HepG2 (cell line): ENCODE measurements at regions not wholly inside any gene's neighbourhood (a gene's known extent, or its start where the extent isn't known, plus 50 kb on each side); places are given as distances from the start of the nearest gene placed in this dataset.

Experiments
- ZNF292 ChIP-seq: sonication (generic); formaldehyde crosslinking; IDR thresholded peaks from 2 replicates; pipeline ENCODE4 v1.8.1; 2022; ENCODE audit warnings: mild to moderate bottlenecking, low read depth, missing genetic modification reagents, borderline replicate concordance
- TF ChIP-seq, protein P1 (sequence below): sonication (generic); formaldehyde crosslinking; IDR thresholded peaks from 2 replicates; pipeline ENCODE4 v1.5.0; 2020; ENCODE audit warnings: mild to moderate bottlenecking, missing genetic modification reagents, moderate library complexity

DNA sequence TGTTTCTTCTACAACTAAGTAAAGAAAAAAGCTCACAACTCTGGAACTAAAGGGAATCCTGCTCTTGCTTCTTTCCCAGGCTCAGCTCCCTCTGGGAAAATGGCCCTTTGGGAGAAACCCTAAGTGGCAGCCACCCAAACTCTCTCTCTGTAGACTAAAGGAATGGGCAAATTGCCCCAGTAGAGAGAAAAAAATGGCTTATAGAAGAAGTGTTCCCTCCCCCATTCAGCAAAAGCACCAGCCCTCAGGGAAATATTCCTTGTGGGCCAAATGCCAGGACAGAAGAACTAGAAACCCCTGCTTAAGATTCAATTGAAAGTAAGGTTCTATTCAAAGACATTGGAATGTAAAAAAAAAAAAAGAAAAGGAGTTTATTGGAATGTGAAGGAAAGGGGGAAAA is 603.7 kb upstream of the ALCAM start:
- no peak for TF ChIP-seq ZNF292 (CRISPR knock-in tag)
- TF ChIP-seq, protein P1, sequence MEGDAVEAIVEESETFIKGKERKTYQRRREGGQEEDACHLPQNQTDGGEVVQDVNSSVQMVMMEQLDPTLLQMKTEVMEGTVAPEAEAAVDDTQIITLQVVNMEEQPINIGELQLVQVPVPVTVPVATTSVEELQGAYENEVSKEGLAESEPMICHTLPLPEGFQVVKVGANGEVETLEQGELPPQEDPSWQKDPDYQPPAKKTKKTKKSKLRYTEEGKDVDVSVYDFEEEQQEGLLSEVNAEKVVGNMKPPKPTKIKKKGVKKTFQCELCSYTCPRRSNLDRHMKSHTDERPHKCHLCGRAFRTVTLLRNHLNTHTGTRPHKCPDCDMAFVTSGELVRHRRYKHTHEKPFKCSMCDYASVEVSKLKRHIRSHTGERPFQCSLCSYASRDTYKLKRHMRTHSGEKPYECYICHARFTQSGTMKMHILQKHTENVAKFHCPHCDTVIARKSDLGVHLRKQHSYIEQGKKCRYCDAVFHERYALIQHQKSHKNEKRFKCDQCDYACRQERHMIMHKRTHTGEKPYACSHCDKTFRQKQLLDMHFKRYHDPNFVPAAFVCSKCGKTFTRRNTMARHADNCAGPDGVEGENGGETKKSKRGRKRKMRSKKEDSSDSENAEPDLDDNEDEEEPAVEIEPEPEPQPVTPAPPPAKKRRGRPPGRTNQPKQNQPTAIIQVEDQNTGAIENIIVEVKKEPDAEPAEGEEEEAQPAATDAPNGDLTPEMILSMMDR (CRISPR knock-in tag): no peak
